Activated naive CD4-positive, alpha-beta T cell treated with anti-CD3 and anti-CD28 coated beads, Interleukin-2, amount 50 U/mL, for 72 hours (primary cell): ENCODE measurements at regions not wholly inside any gene's neighbourhood (a gene's known extent, or its start where the extent isn't known, plus 50 kb on each side); places are given as distances from the start of the nearest gene placed in this dataset.
"Not testable (repeated sequence)": the region's sequence is repeated elsewhere in the genome, so short reads cannot be mapped to it uniquely, and the experiment has no call there.

ENCODE experiments used
- ATAC-seq, 2 donors: fragments of 150-1000 bp; cut with Tn5 transposase; 2 replicates each; pipeline ENCODE4 v1.10.0; 2021; ENCODE audit warnings: mild to moderate bottlenecking in 2 of 2, moderate library complexity in 2 of 2
- DNase-seq, 2 donors: peaks; one replicate each; pipeline ENCODE4 v3.0.0; 2021 to 2022; ENCODE audit warnings: low spot score in 2 of 2
- H3K27ac Mint-ChIP-seq, 2 donors: one replicate each; pipeline ENCODE4 v1.8.0; 2022; ENCODE audit warnings: mild to moderate bottlenecking in 2 of 2, mixed read lengths in 2 of 2
- H3K36me3 Mint-ChIP-seq, 2 donors: one replicate each; pipeline ENCODE4 v1.8.0; 2022; ENCODE audit warnings: mixed read lengths in 2 of 2
- H3K9me3 Mint-ChIP-seq, 2 donors: one replicate each; pipeline ENCODE4 v1.8.0; 2022; ENCODE audit warnings: mixed read lengths in 2 of 2

GRCh38 chr7:115816318-115816974 lies 214.1 kb downstream of the TFEC start:
- DNase-seq, result no peak
- Mint-ChIP-seq H3K36me3 (no peaks in the 10 kb centered on the region), H3K27ac (no peak overlapping the region), H3K9me3 (no peaks in the 10 kb centered on the region)
- ATAC-seq, result no peak

- Mint-ChIP-seq H3K9me3 (no peaks in the 10 kb centered on the region), H3K36me3 (no peaks in the 10 kb centered on the region), H3K27ac (no peak overlapping the region)
- ATAC-seq (no peak), DNase-seq (no peak)
Measured at GRCh38 chr7:115812794-115813193, 217.8 kb downstream of the TFEC start.

DNA sequence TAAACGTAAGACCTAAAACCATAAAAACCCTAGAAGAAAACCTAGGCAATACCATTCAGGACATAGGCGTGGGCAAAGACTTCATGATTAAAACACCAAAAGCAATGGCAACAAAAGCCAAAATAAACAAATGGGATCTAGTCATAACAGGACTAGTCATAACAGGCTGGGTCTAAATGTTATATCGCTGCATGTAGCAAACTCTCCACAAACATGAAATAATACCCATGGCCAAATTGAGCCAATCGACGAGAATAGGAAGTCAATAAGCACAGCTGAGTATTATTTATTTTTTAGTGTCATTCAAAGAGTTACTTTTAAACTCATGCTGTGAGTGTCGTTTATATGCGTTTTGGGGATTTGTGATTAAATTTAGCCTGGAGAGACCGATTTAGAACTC lies 225.1 kb downstream of the TFEC start:
- no peaks in the 10 kb centered on the region for H3K36me3 Mint-ChIP-seq
- DNase-seq (no peak), ATAC-seq (no peak)
- peaks cover 4% of the 10 kb centered on the region in 2 donors for H3K9me3 Mint-ChIP-seq
- no peak overlapping the region for H3K27ac Mint-ChIP-seq

DNA sequence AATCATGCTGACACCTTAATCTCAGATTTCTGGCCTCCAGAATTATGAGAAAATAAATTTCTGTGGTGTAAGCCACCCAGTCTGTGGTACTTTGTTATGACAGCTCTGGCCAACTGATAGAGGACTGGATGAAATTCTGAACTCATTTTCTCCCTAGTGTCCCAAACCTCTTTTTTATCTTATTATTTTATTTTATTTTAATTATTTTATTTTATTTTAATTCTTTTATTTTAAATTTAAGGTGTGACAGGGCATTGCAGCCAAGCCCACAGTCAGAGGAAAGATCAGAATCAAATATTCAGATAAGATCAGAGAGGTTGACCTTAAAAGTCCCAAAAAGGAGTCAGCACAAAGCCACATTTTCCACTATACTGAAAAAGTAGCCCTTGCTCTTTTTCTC lies 228.1 kb downstream of the TFEC start:
- DNase-seq (no peak), ATAC-seq (no peak)
- Mint-ChIP-seq H3K9me3 (peaks cover 4% of the 10 kb centered on the region in 2 donors), H3K27ac (no peak overlapping the region), H3K36me3 (no peaks in the 10 kb centered on the region)

DNA sequence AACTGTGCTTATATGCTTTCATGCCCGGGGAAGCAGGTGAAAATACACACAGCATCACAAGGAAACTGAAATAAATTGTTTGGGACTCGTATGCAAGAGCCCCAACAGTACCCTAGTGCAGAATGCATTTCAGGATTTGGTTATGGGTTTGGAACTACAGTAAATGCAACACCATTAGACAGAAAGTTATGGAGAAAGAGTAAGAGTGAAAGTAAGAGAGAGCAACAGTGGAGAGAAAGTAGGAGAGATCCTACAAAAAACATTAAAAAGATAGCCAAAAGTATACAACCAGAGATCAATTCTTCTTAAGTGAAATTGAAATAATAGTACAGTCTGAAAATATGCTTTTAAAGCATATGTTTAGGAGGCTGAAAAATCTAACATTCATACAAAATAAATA lies 231.1 kb downstream of the TFEC start:
- H3K27ac Mint-ChIP-seq, result no peak overlapping the region
- DNase-seq, result no peak
- no peaks in the 10 kb centered on the region for H3K36me3 Mint-ChIP-seq
- no peaks in the 10 kb centered on the region for H3K9me3 Mint-ChIP-seq
- ATAC-seq, result no peak

DNA sequence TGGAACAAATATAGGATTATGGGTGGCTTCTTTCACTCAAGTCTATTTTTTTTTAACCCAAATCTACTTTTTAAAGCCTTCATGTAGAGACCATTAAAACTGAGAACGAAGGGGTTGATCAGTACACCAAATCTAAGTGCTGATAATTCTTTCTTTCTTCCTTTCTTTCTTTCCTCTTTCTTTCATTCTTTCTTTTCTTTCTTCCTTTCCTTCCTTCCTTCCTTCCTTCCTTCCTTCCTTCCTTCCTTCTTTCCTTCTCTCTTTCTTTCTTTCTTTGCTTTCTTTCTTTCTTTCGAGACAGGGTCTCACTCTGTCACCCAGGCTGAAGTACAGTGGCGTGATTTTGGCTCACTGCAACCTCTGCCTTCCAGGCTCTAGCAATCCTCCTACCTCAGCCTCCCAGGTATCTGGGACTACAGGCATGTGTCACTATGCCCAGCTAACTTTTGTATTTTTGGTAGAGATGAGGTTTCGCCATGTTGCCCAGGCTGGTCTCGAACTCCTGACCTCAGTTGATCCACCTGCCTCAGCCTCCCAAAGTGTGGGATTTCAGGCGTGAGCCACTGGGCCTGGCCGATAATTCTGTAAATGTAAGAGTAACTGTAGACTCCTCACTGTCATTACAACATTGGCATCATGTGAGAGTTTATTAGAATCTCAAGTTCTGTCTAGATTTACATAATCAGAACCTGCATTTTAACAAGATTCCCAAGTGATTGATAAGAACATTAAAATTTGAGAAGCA lies 236.4 kb downstream of the TFEC start:
- Mint-ChIP-seq H3K27ac (no peak overlapping the region), H3K9me3 (peaks cover 0 to 5% of the 10 kb centered on the region in 2 donors), H3K36me3 (no peaks in the 10 kb centered on the region)
- DNase-seq (no peak), ATAC-seq (no peak)

- DNase-seq (no peak), ATAC-seq (no peak)
- Mint-ChIP-seq H3K36me3 (no peaks in the 10 kb centered on the region), H3K9me3 (peaks cover 0 to 5% of the 10 kb centered on the region in 2 donors), H3K27ac (no peak overlapping the region)
Measured at GRCh38 chr7:115789901-115790300, 240.7 kb downstream of the TFEC start.

GRCh38 chr7:115789473-115789872 lies 241.1 kb downstream of the TFEC start:
- ATAC-seq, H3K36me3 Mint-ChIP-seq, DNase-seq, H3K27ac Mint-ChIP-seq, H3K9me3 Mint-ChIP-seq: not testable (repeated sequence)

DNA sequence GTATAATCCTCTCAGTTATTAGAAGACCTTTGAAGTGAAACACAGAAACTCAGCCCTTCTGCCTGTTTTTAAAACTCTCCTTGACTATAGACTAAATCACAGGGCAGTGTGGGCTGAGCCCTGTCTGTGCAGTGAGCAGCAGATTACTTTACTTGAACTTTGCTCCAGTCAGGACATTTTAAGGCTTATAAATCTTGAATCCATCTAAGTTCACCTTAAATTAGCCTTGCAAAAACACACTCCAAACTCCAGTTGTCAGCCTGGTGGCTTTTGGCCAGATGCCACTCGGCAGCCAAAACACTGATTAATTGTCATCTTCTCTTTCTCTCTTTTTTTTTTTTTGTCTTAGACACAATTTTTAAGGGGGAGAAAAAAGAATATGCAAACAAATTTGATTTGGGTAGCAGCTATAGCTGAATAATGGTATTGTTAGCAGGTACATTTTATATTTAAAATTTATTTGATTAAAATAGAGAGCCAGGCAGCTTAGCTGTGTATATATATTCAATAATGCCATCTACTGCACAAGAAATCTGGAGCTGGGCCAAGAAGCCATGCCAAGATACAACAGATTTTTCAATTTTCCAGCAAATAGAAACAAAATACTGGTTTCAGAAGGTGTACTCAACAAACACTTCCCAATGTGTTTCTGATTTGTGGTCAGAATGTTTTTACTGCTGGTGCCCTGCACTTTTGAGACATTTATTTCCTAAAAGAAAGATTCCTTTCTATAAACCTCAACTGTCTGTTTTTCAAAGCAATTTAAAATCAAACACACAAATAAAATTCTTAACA lies 247.7 kb downstream of the TFEC start:
- no peaks in the 10 kb centered on the region for H3K36me3 Mint-ChIP-seq
- peaks cover 0 to 4% of the 10 kb centered on the region in 2 donors for H3K9me3 Mint-ChIP-seq
- DNase-seq (no peak), ATAC-seq (no peak)
- H3K27ac Mint-ChIP-seq, result no peak overlapping the region

DNA sequence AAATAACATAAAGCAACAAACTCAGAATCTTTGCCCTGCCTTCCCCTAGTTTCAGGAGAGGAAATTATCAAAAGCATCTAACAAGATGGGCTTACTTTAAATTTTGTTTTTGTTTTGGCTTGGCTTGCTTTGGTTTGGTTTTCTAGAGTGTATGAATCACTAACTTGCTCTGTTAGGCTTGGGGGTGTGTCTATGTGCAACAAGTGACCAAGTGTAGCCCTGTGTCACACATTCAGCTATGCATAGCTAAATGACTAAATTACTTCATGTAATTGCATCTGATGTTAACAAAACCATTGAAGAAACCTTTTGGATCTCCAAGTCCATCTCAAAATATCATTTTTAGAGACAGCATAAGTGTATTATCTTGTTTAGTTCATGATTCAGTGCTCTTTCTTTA lies 251.0 kb downstream of the TFEC start:
- no peak for DNase-seq
- H3K9me3 Mint-ChIP-seq, result peaks cover 0 to 4% of the 10 kb centered on the region in 2 donors
- no peaks in the 10 kb centered on the region for H3K36me3 Mint-ChIP-seq
- no peak for ATAC-seq
- no peak overlapping the region for H3K27ac Mint-ChIP-seq

DNA sequence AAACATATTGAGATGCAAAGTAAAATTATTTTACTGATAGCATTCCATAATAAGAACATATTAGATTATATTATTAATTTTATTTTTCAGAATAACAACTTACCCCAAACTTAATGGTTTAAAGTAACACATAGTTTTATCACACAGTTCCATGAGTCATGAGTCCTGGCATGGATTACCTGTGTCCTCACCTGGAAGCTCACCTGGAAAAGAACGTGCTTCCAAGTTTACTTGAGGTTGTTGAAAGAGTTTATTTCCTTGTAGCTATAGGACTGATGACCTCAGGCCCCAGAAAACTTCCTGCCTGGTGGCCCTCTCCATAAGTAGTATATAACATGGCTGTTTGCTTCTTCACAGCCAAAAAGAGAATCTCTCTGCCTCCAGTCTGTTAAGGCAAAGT lies 254.6 kb downstream of the TFEC start:
- ATAC-seq (no peak), DNase-seq (no peak)
- Mint-ChIP-seq H3K36me3 (no peaks in the 10 kb centered on the region), H3K27ac (no peak overlapping the region), H3K9me3 (no peaks in the 10 kb centered on the region)

GRCh38 chr7:115763347-115763746 lies 267.2 kb downstream of the TFEC start:
- H3K9me3 Mint-ChIP-seq, result no peaks in the 10 kb centered on the region
- no peak for DNase-seq
- no peak overlapping the region for H3K27ac Mint-ChIP-seq
- no peak for ATAC-seq
- H3K36me3 Mint-ChIP-seq, result no peaks in the 10 kb centered on the region

- H3K9me3 Mint-ChIP-seq, result peaks cover 4% of the 10 kb centered on the region in 2 donors
- no peak overlapping the region for H3K27ac Mint-ChIP-seq
- no peak for DNase-seq
- H3K36me3 Mint-ChIP-seq, result no peaks in the 10 kb centered on the region
- ATAC-seq, result no peak
Measured at GRCh38 chr7:115758025-115758424, 272.5 kb downstream of the TFEC start.

GRCh38 chr7:115754226-115754625 lies 276.3 kb downstream of the TFEC start:
- Mint-ChIP-seq H3K27ac (no peak overlapping the region), H3K36me3 (no peaks in the 10 kb centered on the region), H3K9me3 (peaks cover 4% of the 10 kb centered on the region in 2 donors)
- DNase-seq, result no peak
- ATAC-seq, result no peak

DNA sequence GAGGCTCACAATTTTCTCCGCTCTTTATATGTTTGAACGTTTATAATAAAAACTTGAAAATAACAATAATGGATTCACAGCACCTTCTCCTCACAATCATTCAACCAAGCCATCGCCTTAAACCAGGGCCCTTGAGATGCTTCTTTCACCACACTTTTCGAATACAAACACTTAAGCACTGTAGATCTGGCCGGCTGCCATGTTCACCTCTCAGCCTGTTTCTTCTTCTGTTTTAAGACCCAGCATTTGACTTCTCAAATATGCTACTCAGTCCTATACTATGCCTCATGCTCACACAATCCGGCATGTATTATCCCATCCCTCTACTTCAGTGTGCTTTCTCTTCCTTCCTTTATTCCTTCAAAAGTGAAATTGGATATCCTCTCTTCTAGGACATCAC lies 280.6 kb downstream of the TFEC start:
- DNase-seq, result no peak
- H3K36me3 Mint-ChIP-seq, result no peaks in the 10 kb centered on the region
- no peak for ATAC-seq
- no peak overlapping the region for H3K27ac Mint-ChIP-seq
- H3K9me3 Mint-ChIP-seq, result no peaks in the 10 kb centered on the region

DNA sequence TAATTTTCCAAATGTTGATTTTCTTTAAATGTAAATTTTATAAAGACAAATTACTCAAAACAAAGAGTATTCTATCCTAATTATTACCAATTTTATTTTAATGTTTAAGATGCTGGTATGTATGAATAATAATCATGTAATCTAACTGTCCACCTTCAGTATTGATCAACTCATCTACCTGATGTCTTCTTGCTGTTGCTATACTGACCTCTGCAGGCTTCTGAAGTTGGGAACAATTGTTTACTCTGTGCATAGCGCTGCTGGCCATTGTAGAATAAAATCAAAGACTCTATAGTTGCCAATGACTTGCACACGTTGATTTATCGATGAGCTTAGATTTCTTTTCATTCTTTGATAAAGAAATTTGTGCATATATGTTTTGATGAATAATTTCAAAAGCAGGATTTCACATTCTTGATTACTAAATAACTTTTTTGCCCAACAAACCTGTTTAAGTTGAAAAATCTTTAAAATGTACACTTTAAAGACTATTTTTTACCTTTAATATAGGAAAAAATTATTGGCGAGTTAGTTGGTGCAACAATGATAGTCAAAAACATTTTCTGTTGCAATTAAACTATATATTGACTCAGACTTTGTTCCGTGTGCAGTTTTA lies 282.3 kb downstream of the TFEC start:
- DNase-seq (no peak), ATAC-seq (no peak)
- Mint-ChIP-seq H3K9me3 (no peaks in the 10 kb centered on the region), H3K36me3 (no peaks in the 10 kb centered on the region), H3K27ac (no peak overlapping the region)

DNA sequence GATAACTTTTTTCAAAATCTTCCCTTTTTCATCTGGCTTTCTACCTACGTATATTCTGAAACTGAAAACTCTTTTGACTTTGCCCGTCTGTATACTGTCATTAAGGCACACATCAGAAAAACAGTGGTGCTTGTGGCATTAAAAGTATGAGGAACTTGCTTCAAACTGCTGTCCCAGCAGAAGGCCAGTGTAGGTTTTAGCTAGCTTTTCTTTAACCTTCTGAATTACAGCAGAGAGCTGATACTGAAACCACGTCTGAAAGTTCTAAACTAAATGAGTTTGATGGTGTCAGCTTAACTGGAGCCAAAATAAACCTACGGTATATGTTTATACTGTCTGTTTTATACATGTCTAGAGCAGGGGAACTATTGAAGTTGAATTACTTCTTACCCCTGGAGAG lies 283.4 kb downstream of the TFEC start:
- DNase-seq (no peak), ATAC-seq (no peak)
- no peak overlapping the region for H3K27ac Mint-ChIP-seq
- no peaks in the 10 kb centered on the region for H3K36me3 Mint-ChIP-seq
- H3K9me3 Mint-ChIP-seq, result no peaks in the 10 kb centered on the region
